Lung (tissue), 11 donors: ENCODE measurements at regions not wholly inside any gene's neighbourhood (a gene's known extent, or its start where the extent isn't known, plus 50 kb on each side); places are given as distances from the start of the nearest gene placed in this dataset.
"Not testable (repeated sequence)": the region's sequence is repeated elsewhere in the genome, so short reads cannot be mapped to it uniquely, and the experiment has no call there.

ENCODE experiments used
- ATAC-seq: fragments of 200-7000 bp; cut with Tn5 transposase; one replicate; pipeline ENCODE4 v1.9.1; 2020; ENCODE audit warnings: moderate number of reproducible peaks; ENCODE audit not compliant: insufficient read depth, low FRiP score
- DNase-seq, 3 donors: peaks; one replicate each; pipeline ENCODE4 v3.0.0-alpha.2; 2013 to 2017
- H3K27ac ChIP-seq, 2 donors: one replicate each; pipeline ENCODE4 v1.5.1; 2013; ENCODE audit warnings: mild to moderate bottlenecking in 2 of 2, moderate library complexity in 2 of 2, control low read depth in 1 of 2, inconsistent platforms in 1 of 2, low read depth in 1 of 2, low read length in 1 of 2
- H3K27me3 ChIP-seq, 3 donors: one replicate each; pipeline ENCODE4 v1.5.1; 2013; ENCODE audit warnings: low read length in 2 of 3; ENCODE audit not compliant: control insufficient read depth in 3 of 3, insufficient read depth in 3 of 3
- H3K36me3 ChIP-seq, 4 donors: one replicate each; pipeline ENCODE4 v1.5.1; 2013; ENCODE audit warnings: low read length in 4 of 4, mild to moderate bottlenecking in 1 of 4, moderate library complexity in 1 of 4; ENCODE audit not compliant: control insufficient read depth in 4 of 4, insufficient read depth in 4 of 4
- H3K4me1 ChIP-seq, 5 donors: one replicate each; pipeline ENCODE4 v1.5.1; 2013; ENCODE audit warnings: low read length in 5 of 5, mild to moderate bottlenecking in 2 of 5, moderate library complexity in 1 of 5; ENCODE audit not compliant: control insufficient read depth in 5 of 5, insufficient read depth in 5 of 5
- H3K4me3 ChIP-seq: one replicate; pipeline ENCODE4 v1.5.1; 2013; ENCODE audit warnings: mild to moderate bottlenecking, control low read depth, moderate library complexity
- H3K9ac ChIP-seq, 2 donors: one replicate each; pipeline ENCODE4 v1.5.1; 2013; ENCODE audit warnings: low read length in 2 of 2, control low read depth in 1 of 2; ENCODE audit not compliant: insufficient read depth in 1 of 2
- H3K9me3 ChIP-seq, 4 donors: one replicate each; pipeline ENCODE4 v1.5.1; 2013; ENCODE audit warnings: low read length in 3 of 4, mild to moderate bottlenecking in 1 of 4, moderate library complexity in 1 of 4; ENCODE audit not compliant: control insufficient read depth in 4 of 4, insufficient read depth in 3 of 4
- CTCF ChIP-seq: IDR thresholded peaks from 2 replicates; pipeline ENCODE4 v1.5.1; 2012; ENCODE audit warnings: mild to moderate bottlenecking; ENCODE audit errors: control extremely low read depth, extremely low read depth
- WGBS, 2 donors: extraction: QIAGEN DNeasy Blood & Tissue Kit; methylation state at CpG; one replicate each; pipeline ENCODE4 v1.1.7; 2013; 5-methylcytosine and 5-hydroxymethylcytosine counted together
- donor health status: control.
- donor health status: control.
- donor health status: Bipolar disorder and iron deficiency.
- donor health status: healthy.
- donor health status: DM: yes; HTN: yes; CAD: no.

GRCh38 chr17:77288115-77288619 lies 147.4 kb downstream of the SEC14L1 start:
- 91 to 93% methylated on average over 17 of the region's 17 CpGs for WGBS, 2 donors
- Histone ChIP-seq H3K4me1 (peaks cover 0 to 29% (median 10%) of the 10 kb centered on the region in 5 donors), H3K36me3 (no peaks in the 10 kb centered on the region), H3K4me3 (no peak overlapping the region), H3K9ac (no peak overlapping the region), H3K27me3 (no peaks in the 10 kb centered on the region), H3K27ac (peak overlapping the region in 1 of 2 donors; percentile 58), H3K9me3 (no peaks in the 10 kb centered on the region)
- no peak for ATAC-seq
- no peak for DNase-seq
- no peak for TF ChIP-seq CTCF

GRCh38 chr17:77290759-77291558 lies 150.2 kb downstream of the SEC14L1 start:
- 97 to 99% methylated on average over 20 of the region's 20 CpGs for WGBS, 2 donors
- not testable (repeated sequence) for DNase-seq, H3K9ac ChIP-seq, H3K27me3 ChIP-seq, ATAC-seq, H3K4me3 ChIP-seq, H3K27ac ChIP-seq, H3K9me3 ChIP-seq, H3K36me3 ChIP-seq
- peaks cover 0 to 21% (median 9%) of the 10 kb centered on the region in 5 donors for H3K4me1 ChIP-seq

- DNase-seq (no peak), ATAC-seq (no peak)
- no peaks in the 10 kb centered on the region for H3K36me3 ChIP-seq
- 82 to 93% methylated on average over 18 of the region's 18 CpGs for WGBS, 2 donors
- H3K9me3 ChIP-seq: no peaks in the 10 kb centered on the region
- TF ChIP-seq CTCF: no peak
- H3K4me1 ChIP-seq: peaks cover 0 to 13% (median 9%) of the 10 kb centered on the region in 5 donors
- no peak overlapping the region for H3K4me3 ChIP-seq
- no peak overlapping the region for H3K9ac ChIP-seq
- no peak overlapping the region for H3K27ac ChIP-seq
- H3K27me3 ChIP-seq: no peaks in the 10 kb centered on the region
Measured at GRCh38 chr17:77291591-77292386, 151.0 kb downstream of the SEC14L1 start.

- H3K9ac ChIP-seq: no peak overlapping the region
- H3K27me3 ChIP-seq: no peaks in the 10 kb centered on the region
Measured at GRCh38 chr17:77294761-77295160, 154.0 kb downstream of the SEC14L1 start.

More at GRCh38 chr17:77294761-77295160, 154.0 kb downstream of the SEC14L1 start:
- Histone ChIP-seq H3K4me1 (no peaks in the 10 kb centered on the region), H3K36me3 (no peaks in the 10 kb centered on the region), H3K27ac (no peak overlapping the region), H3K4me3 (no peak overlapping the region), H3K9me3 (peaks cover 0 to 7% (median 4%) of the 10 kb centered on the region in 4 donors)
- TF ChIP-seq CTCF: no peak
- WGBS, 2 donors: 88 to 91% methylated on average over 20 of the region's 20 CpGs
- ATAC-seq (no peak), DNase-seq (no peak)
